Esophagus muscularis mucosa (tissue), 4 donors: ENCODE measurements at regions not wholly inside any gene's neighbourhood (a gene's known extent, or its start where the extent isn't known, plus 50 kb on each side); places are given as distances from the start of the nearest gene placed in this dataset.

Experiments
- CTCF ChIP-seq, 3 experiments: fragments of 200-600 bp in 2 of 3; fragments of 450-650 bp in 1 of 3; sonication (generic) in 2 of 3; IDR thresholded peaks; one replicate each; pipeline ENCODE4 v1.5.1; 2017 to 2019; ENCODE audit warnings: antibody characterized with exemption in 3 of 3, mild to moderate bottlenecking in 2 of 3, moderate library complexity in 1 of 3
- EP300 ChIP-seq: sonication (generic); formaldehyde crosslinking; IDR thresholded peaks from one replicate; pipeline ENCODE4 v1.6.1; 2017; ENCODE audit warnings: antibody characterized with exemption
- POLR2A ChIP-seq: fragments of 450-650 bp; IDR thresholded peaks from one replicate; pipeline ENCODE4 v1.6.1; 2017; ENCODE audit warnings: antibody characterized with exemption, moderate library complexity, mild to moderate bottlenecking, low read depth
- POLR2AphosphoS5 ChIP-seq, 2 donors: sonication (generic); formaldehyde crosslinking; IDR thresholded peaks; one replicate each; pipeline ENCODE4 v1.6.1; 2017; ENCODE audit warnings: antibody characterized with exemption in 2 of 2

GRCh38 chr1:87949711-87950110 is 621.0 kb downstream of the LMO4 start:
- TF ChIP-seq POLR2A (no peak), EP300 (no peak), CTCF (IDR thresholded peaks at IDR 0.05) (no peak), POLR2AphosphoS5 (IDR thresholded peaks at IDR 0.05) (no peak)
